C4-2B (cell line): ENCODE measurements at regions not wholly inside any gene's neighbourhood (a gene's known extent, or its start where the extent isn't known, plus 50 kb on each side); places are given as distances from the start of the nearest gene placed in this dataset.

Experiments used
- H3K27ac ChIP-seq: fragments of 450-650 bp; 2 replicates; pipeline ENCODE4 v1.5.1; 2017
- CTCF ChIP-seq: fragments of 450-650 bp; conservative IDR thresholded peaks from 2 replicates; pipeline ENCODE4 v1.5.1; 2017; ENCODE audit warnings: mild to moderate bottlenecking
- ZFX ChIP-seq: fragments of 450-650 bp; IDR thresholded peaks from 2 replicates; pipeline ENCODE4 v1.6.1; 2017

- H3K27ac ChIP-seq: no peak overlapping the region
- TF ChIP-seq ZFX (no peak), CTCF (no peak)
These were observed 139.5 kb downstream of the SUCLG1 start for GRCh38 chr2:84319581-84319980.

GRCh38 chr2:84317135-84317534 lies 141.9 kb downstream of the SUCLG1 start:
- no peak overlapping the region for H3K27ac ChIP-seq
- no peak for TF ChIP-seq CTCF
- TF ChIP-seq ZFX: no peak

- H3K27ac ChIP-seq: no peak overlapping the region
- peak; percentile 91 for TF ChIP-seq CTCF
- TF ChIP-seq ZFX: no peak
These were observed 144.2 kb downstream of the SUCLG1 start for GRCh38 chr2:84314901-84315330.

- TF ChIP-seq CTCF: no peak
- TF ChIP-seq ZFX: no peak
- H3K27ac ChIP-seq: no peak overlapping the region
These were observed 144.8 kb downstream of the SUCLG1 start for GRCh38 chr2:84314250-84314649.

GRCh38 chr2:84309281-84309680 lies 149.8 kb downstream of the SUCLG1 start:
- H3K27ac ChIP-seq: no peak overlapping the region
- TF ChIP-seq ZFX: no peak
- no peak for TF ChIP-seq CTCF

GRCh38 chr2:84306361-84306760 lies 152.7 kb downstream of the SUCLG1 start:
- no peak for TF ChIP-seq ZFX
- TF ChIP-seq CTCF: no peak
- no peak overlapping the region for H3K27ac ChIP-seq

- H3K27ac ChIP-seq: no peak overlapping the region
- TF ChIP-seq ZFX (no peak), CTCF (peak; percentile 85)
These were observed 156.3 kb downstream of the SUCLG1 start for GRCh38 chr2:84302513-84303412.
